OCI-LY7 (cell line): ENCODE measurements at regions not wholly inside any gene's neighbourhood (a gene's known extent, or its start where the extent isn't known, plus 50 kb on each side); places are given as distances from the start of the nearest gene placed in this dataset.

Experiments used
- BruUV-seq: library from RNA; stranded (reverse); fragments of 400-500 nt; replicated peaks from 2 replicates; lab custom pipeline; 2021; lab: Mats Ljungman, UMichigan
- CTCF ChIA-PET: fragments of 300-600 bp; sonication (Branson Sonifier 250); formaldehyde crosslinking; loops from one replicate; lab custom pipeline; 2022; ENCODE audit warnings: antibody characterized with exemption; ENCODE audit not compliant: unreplicated experiment; lab: Charles Lee
- POLR2A ChIA-PET: fragments of 300-600 bp; sonication (Branson Sonifier 250); formaldehyde crosslinking; loops from one replicate; lab custom pipeline; 2022; ENCODE audit warnings: antibody characterized with exemption; lab: Charles Lee
- DNase-seq: peaks from one replicate; pipeline ENCODE4 v3.0.0-alpha.2; 2015; ENCODE audit warnings: low spot score
- H2AFZ ChIP-seq: fragments of 200-600 bp; sonication (generic), shearing (Covaris generic); 2 replicates; pipeline ENCODE4 v1.6.1; 2014; ENCODE audit warnings: mild to moderate bottlenecking, antibody characterized with exemption, low read length, moderate library complexity
- H3K27ac ChIP-seq: fragments of 200-600 bp; sonication (generic); 2 replicates; pipeline ENCODE4 v1.5.1; 2014; ENCODE audit warnings: mixed run types, low read depth, mild to moderate bottlenecking, moderate library complexity, low read length, inconsistent platforms; ENCODE audit not compliant: poor library complexity, severe bottlenecking
- H3K36me3 ChIP-seq: fragments of 200-600 bp; sonication (generic); 2 replicates; pipeline ENCODE4 v1.6.1; 2014; ENCODE audit warnings: mild to moderate bottlenecking, antibody characterized with exemption, low read length, moderate library complexity, mixed read lengths; ENCODE audit not compliant: insufficient read depth
- H3K4me1 ChIP-seq: fragments of 200-600 bp; sonication (generic); 2 replicates; pipeline ENCODE4 v1.5.1; 2014; ENCODE audit warnings: mild to moderate bottlenecking, low read length; ENCODE audit not compliant: insufficient read depth, poor library complexity, severe bottlenecking
- H3K4me2 ChIP-seq: fragments of 200-600 bp; sonication (generic); 2 replicates; pipeline ENCODE4 v1.6.1; 2014; ENCODE audit warnings: mild to moderate bottlenecking, low read length
- H3K4me3 ChIP-seq: fragments of 200-600 bp; sonication (generic); 2 replicates; pipeline ENCODE4 v1.5.1; 2014; ENCODE audit warnings: mild to moderate bottlenecking, low read depth, low read length; ENCODE audit not compliant: poor library complexity, severe bottlenecking
- H3K79me2 ChIP-seq: fragments of 200-600 bp; sonication (generic); 2 replicates; pipeline ENCODE4 v1.6.1; 2016; ENCODE audit warnings: low read depth, mild to moderate bottlenecking, low read length, moderate library complexity, mixed read lengths; ENCODE audit not compliant: insufficient read depth
- H3K9me2 ChIP-seq: fragments of 200-600 bp; sonication (generic); 2 replicates; pipeline ENCODE4 v1.6.1; 2016; ENCODE audit warnings: mild to moderate bottlenecking, low read length, mixed read lengths; ENCODE audit not compliant: insufficient read depth
- H3K9me3 ChIP-seq: fragments of 200-600 bp; sonication (generic); 2 replicates; pipeline ENCODE4 v1.6.1; 2014; ENCODE audit warnings: mild to moderate bottlenecking, mixed run types, low read length, mixed read lengths
- H4K20me1 ChIP-seq: fragments of 200-600 bp; sonication (generic); 2 replicates; pipeline ENCODE4 v1.6.1; 2014; ENCODE audit warnings: mild to moderate bottlenecking, antibody characterized with exemption, low read length, moderate library complexity, mixed read lengths; ENCODE audit not compliant: insufficient read depth
- EZH2phosphoT487 ChIP-seq: fragments of 200-600 bp; sonication (generic); IDR thresholded peaks from 2 replicates; pipeline ENCODE4 v1.6.1; 2018; ENCODE audit warnings: low read depth, borderline replicate concordance, mild to moderate bottlenecking, mixed run types, antibody characterized with exemption, low read length, moderate library complexity, mixed read lengths
- intact Hi-C: fragments of 100-400 bp; cut with micrococcal nuclease; formaldehyde crosslinking; loops from one replicate; pipeline ENCODE4 v1.10.0; 2022; ENCODE audit not compliant: unreplicated experiment
- TF ChIP-seq, protein P1 (sequence below): fragments of 200-600 bp; sonication (generic); conservative IDR thresholded peaks from 2 replicates; pipeline ENCODE4 v1.5.1; 2014; ENCODE audit warnings: mild to moderate bottlenecking, antibody characterized with exemption, low read length, moderate library complexity, mixed read lengths

DNA sequence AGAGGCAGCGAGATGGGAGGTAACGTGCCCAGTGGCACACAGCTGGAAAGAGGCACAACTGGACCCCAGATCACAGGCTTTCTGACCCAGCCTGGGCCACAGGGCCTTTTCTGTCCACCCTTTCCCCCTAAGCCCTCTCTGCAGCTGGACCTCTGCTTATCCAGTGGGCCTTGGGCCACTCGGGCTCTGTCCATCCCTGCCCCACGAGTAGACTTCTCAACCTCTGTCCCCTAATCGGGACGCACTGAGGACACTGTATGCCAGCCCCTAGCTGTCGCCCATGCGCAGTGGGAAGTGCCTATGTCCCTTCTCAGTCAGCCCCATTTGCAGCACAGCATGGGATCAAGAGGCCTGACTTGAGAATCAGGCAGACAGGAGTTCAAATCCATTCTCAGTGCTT lies 65.6 kb upstream of the NEURL1B start:
- H3K4me1 ChIP-seq: no peaks in the 10 kb centered on the region
- ChIA-PET POLR2A (no interaction called here), CTCF (no interaction called here)

DNA sequence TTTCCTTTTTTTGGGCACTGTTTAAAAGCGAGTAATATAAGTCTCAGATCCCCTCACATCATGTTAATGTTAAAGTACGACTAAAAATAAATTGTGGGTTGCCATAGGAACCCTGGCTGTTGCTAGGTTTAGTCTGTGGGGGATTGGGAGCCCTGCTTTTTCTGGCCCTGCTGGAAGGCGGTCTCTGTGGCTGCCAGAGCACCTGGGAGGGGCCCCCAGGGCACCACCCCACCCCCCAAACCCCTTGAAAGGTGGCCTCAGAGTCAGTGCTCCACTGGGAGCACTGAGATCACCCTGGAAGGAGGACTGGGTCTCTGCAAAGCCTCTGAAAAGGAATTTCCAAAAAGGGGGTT lies 66.2 kb upstream of the NEURL1B start:
- ChIA-PET POLR2A (no interaction called here), CTCF (no interaction called here)
- Histone ChIP-seq H2AFZ (no peak overlapping the region), H3K79me2 (no peaks in the 10 kb centered on the region), H3K9me3 (no peaks in the 10 kb centered on the region), H3K4me3 (no peak overlapping the region), H4K20me1 (no peaks in the 10 kb centered on the region), H3K4me2 (no peak overlapping the region), H3K27ac (no peak overlapping the region), H3K4me1 (no peaks in the 10 kb centered on the region), H3K36me3 (no peaks in the 10 kb centered on the region), H3K9me2 (no peaks in the 10 kb centered on the region)
- intact Hi-C loops: no loop called here
- no peak for DNase-seq
- TF ChIP-seq, protein P1, sequence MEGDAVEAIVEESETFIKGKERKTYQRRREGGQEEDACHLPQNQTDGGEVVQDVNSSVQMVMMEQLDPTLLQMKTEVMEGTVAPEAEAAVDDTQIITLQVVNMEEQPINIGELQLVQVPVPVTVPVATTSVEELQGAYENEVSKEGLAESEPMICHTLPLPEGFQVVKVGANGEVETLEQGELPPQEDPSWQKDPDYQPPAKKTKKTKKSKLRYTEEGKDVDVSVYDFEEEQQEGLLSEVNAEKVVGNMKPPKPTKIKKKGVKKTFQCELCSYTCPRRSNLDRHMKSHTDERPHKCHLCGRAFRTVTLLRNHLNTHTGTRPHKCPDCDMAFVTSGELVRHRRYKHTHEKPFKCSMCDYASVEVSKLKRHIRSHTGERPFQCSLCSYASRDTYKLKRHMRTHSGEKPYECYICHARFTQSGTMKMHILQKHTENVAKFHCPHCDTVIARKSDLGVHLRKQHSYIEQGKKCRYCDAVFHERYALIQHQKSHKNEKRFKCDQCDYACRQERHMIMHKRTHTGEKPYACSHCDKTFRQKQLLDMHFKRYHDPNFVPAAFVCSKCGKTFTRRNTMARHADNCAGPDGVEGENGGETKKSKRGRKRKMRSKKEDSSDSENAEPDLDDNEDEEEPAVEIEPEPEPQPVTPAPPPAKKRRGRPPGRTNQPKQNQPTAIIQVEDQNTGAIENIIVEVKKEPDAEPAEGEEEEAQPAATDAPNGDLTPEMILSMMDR: no peak
- TF ChIP-seq EZH2phosphoT487: no peak
- no TSS peak for BruUV-seq

More for the DNA sequence above, 65.6 kb upstream of the NEURL1B start:
- DNase-seq: no peak
- Histone ChIP-seq H3K27ac (no peak overlapping the region), H3K9me2 (no peaks in the 10 kb centered on the region), H3K4me2 (no peak overlapping the region), H3K36me3 (no peaks in the 10 kb centered on the region), H4K20me1 (no peaks in the 10 kb centered on the region), H2AFZ (no peak overlapping the region), H3K79me2 (no peaks in the 10 kb centered on the region), H3K4me3 (no peak overlapping the region), H3K9me3 (no peaks in the 10 kb centered on the region)
- BruUV-seq: no TSS peak
- intact Hi-C loops: no loop called here
- TF ChIP-seq, protein P1: no peak
- no peak for TF ChIP-seq EZH2phosphoT487

DNA sequence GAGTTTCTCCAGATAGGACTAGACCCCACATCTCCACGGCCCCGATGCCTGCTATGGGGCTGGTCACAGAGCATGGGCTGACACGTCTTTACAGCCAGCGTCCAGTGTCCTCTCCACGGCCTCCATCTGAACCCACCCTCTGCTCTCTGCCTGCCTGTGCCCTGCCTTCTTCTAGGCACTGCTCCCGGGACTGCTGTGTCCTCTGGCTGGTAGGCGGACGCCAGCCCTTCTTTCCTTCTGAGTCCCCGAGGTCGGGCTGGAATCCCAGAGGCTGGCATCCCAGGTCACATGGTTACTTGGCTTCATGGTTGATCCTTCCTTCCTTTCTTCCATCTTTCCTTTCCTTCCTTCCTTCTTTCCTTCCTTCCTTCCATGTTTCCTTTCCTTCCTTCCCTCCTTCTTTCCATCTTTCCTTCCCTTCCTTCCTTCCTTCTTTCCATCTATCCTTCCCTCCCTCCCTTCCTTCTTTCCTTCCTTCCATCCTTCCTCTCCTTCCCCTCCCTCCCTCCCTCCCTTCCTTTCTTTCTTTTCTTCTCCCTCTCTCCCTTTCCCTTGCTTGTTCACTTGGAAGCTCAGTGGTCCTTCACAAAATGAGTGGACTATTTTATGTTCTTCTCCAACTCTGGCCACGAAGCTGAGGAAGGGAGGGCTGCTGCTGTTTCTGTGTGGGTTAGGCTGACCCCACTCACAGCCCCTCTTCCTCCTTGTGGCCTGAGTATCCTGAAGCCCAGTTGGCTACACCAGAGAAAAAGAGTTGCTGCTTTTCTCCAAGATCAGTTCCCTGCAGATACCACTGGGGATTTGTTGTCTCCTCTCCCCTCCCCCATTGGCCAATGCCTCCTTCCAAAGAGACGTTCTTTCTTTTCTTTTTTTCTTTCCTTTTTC lies 66.8 kb upstream of the NEURL1B start:
- TF ChIP-seq, protein P1: no peak
- TF ChIP-seq EZH2phosphoT487: no peak
- no peaks in the 10 kb centered on the region for H3K79me2 ChIP-seq
- ChIA-PET POLR2A (no interaction called here), CTCF (no interaction called here)
- DNase-seq: no peak
- H3K4me2 ChIP-seq: no peak overlapping the region
- H3K36me3 ChIP-seq: no peaks in the 10 kb centered on the region
- H2AFZ ChIP-seq: no peak overlapping the region
- no peak overlapping the region for H3K4me3 ChIP-seq
- no peaks in the 10 kb centered on the region for H3K4me1 ChIP-seq
- no TSS peak for BruUV-seq
- no peaks in the 10 kb centered on the region for H4K20me1 ChIP-seq
- no peaks in the 10 kb centered on the region for H3K9me3 ChIP-seq
- H3K27ac ChIP-seq: no peak overlapping the region
- no peaks in the 10 kb centered on the region for H3K9me2 ChIP-seq
- intact Hi-C loops: no loop called here
